Activated T-helper 2 cell treated with anti-CD3 and anti-CD28 coated beads, Interferon-gamma antibody, Interleukin-2, Interleukin-4, amounts not matched to agents 10 μg/mL and 5 μg/mL and 100 μg/mL, durations not matched to agents 14 hours and 24 hours and 36 hours (primary cell): ENCODE measurements at regions not wholly inside any gene's neighbourhood (a gene's known extent, or its start where the extent isn't known, plus 50 kb on each side); places are given as distances from the start of the nearest gene placed in this dataset.

ENCODE experiments used
- DNase-seq: peaks from one replicate; pipeline ENCODE4 v3.0.0; 2021; ENCODE audit warnings: low spot score
- H3K27ac Mint-ChIP-seq: one replicate; pipeline ENCODE4 v1.8.0; 2021; ENCODE audit warnings: mixed read lengths
- H3K27me3 Mint-ChIP-seq: one replicate; pipeline ENCODE4 v1.8.0; 2021; ENCODE audit warnings: low read depth, mixed read lengths
- H3K36me3 Mint-ChIP-seq: one replicate; pipeline ENCODE4 v1.8.0; 2021; ENCODE audit warnings: low read depth, mixed read lengths
- H3K4me1 Mint-ChIP-seq: one replicate; pipeline ENCODE4 v1.8.0; 2021; ENCODE audit warnings: low read depth, mixed read lengths
- H3K4me3 Mint-ChIP-seq: one replicate; pipeline ENCODE4 v1.8.0; 2021; ENCODE audit warnings: low read depth, mild to moderate bottlenecking, moderate library complexity, mixed read lengths
- H3K9me3 Mint-ChIP-seq: one replicate; pipeline ENCODE4 v1.8.0; 2021; ENCODE audit warnings: mixed read lengths
- intact Hi-C: fragments of 100-400 bp; cut with micrococcal nuclease; formaldehyde crosslinking; loops from one replicate; pipeline ENCODE4 v1.15.1; 2023

GRCh38 chr14:33871394-33871793 is 79.5 kb downstream of the EGLN3 start:
- Mint-ChIP-seq H3K4me1 (no peaks in the 10 kb centered on the region), H3K4me3 (no peak overlapping the region), H3K36me3 (peaks cover 18% of the 10 kb centered on the region), H3K9me3 (peaks cover 30% of the 10 kb centered on the region), H3K27me3 (peaks cover 9% of the 10 kb centered on the region), H3K27ac (no peak overlapping the region)
- DNase-seq = no peak
- intact Hi-C loops = no loop called here

DNA sequence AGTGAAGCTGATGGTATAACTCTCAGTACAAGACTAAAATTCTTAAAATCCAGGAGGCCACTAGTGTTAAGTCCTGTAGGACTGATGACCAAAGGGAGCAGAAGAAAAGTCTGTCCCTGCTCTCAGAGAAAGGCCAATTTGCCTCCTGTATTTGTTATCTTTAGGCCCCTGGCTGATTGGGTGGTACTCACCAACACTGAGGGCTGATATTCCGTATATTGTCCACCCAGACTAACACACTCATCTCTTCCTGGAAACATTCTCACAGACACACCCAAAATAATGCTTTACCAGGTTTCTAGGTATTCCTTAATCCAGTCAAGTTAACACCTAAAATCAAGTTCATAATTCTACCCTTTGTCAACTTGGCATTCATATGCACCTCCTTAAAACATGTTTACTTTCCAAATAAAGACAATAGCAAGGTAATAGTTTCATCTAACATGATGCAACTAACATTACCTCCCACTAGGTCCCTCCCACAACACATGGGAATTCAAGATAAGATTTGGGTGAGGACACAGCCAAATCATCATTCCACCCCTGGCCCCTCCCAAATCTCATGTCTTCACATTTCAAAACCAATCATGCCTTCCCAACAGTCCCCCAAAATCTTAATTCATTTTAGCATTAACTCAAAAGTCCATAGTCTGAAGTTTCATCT is 84.3 kb downstream of the EGLN3 start:
- H3K9me3 Mint-ChIP-seq = no peaks in the 10 kb centered on the region
- H3K4me3 Mint-ChIP-seq = no peak overlapping the region
- intact Hi-C loops = no loop called here
- no peaks in the 10 kb centered on the region for H3K4me1 Mint-ChIP-seq
- no peak for DNase-seq
- no peaks in the 10 kb centered on the region for H3K36me3 Mint-ChIP-seq
- no peaks in the 10 kb centered on the region for H3K27me3 Mint-ChIP-seq
- no peak overlapping the region for H3K27ac Mint-ChIP-seq

DNA sequence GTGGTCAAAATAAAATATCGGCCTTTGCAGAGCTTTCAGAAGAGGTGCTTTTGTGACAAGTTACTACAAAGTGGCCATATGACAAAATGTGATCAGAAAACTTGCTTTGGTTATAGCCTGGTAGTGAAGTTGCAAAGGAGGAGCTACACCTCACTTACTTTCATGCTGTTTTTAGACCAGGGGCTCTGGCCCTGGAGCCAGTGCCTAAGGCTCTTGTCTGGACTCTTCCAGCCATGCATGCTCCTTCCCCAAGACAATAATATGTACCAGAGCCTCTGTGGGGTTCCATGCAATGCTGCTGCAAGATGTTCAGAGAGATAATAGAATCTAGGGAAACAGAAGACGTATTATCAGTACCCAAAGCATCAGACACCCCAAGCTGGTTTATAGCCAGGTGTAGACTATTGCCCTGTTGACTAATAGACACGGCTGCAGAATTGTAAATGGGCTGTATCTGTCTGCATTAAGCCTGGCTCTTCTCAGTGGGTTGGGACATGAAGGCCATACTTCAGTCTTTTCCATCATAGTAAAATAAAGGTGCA is 88.5 kb downstream of the EGLN3 start:
- Mint-ChIP-seq H3K4me1 (peaks cover 31% of the 10 kb centered on the region), H3K27me3 (peaks cover 6% of the 10 kb centered on the region), H3K4me3 (no peak overlapping the region), H3K36me3 (no peaks in the 10 kb centered on the region), H3K27ac (no peak overlapping the region), H3K9me3 (no peaks in the 10 kb centered on the region)
- no peak for DNase-seq
- intact Hi-C loops = no loop called here

- DNase-seq = no peak
- H3K4me1 Mint-ChIP-seq = peaks cover 45% of the 10 kb centered on the region
- no peak overlapping the region for H3K27ac Mint-ChIP-seq
- no peak overlapping the region for H3K4me3 Mint-ChIP-seq
- intact Hi-C loops = loop anchor here (5.0 kb wide), 1 partner anchor 368 kb away; no protein-coding TSS in a partner anchor
- no peaks in the 10 kb centered on the region for H3K9me3 Mint-ChIP-seq
- H3K27me3 Mint-ChIP-seq = peaks cover 27% of the 10 kb centered on the region
- H3K36me3 Mint-ChIP-seq = no peaks in the 10 kb centered on the region
These were observed 91.6 kb downstream of the EGLN3 start for GRCh38 chr14:33859306-33859705.

GRCh38 chr14:33857650-33858049 is 93.2 kb downstream of the EGLN3 start:
- intact Hi-C loops = loop anchor here (5.0 kb wide), 1 partner anchor 370 kb away; no protein-coding TSS in a partner anchor

GRCh38 chr14:33855672-33856071 is 95.2 kb downstream of the EGLN3 start:
- Mint-ChIP-seq H3K9me3 (no peaks in the 10 kb centered on the region), H3K27ac (no peak overlapping the region), H3K27me3 (peaks cover 46% of the 10 kb centered on the region), H3K4me1 (peaks cover 42% of the 10 kb centered on the region), H3K36me3 (no peaks in the 10 kb centered on the region), H3K4me3 (no peak overlapping the region)
- intact Hi-C loops = loop anchor here (5.0 kb wide), 1 partner anchor 372 kb away; no protein-coding TSS in a partner anchor
- DNase-seq = no peak

More at GRCh38 chr14:33857650-33858049, 93.2 kb downstream of the EGLN3 start:
- H3K4me3 Mint-ChIP-seq = no peak overlapping the region
- no peaks in the 10 kb centered on the region for H3K9me3 Mint-ChIP-seq
- no peak for DNase-seq
- peaks cover 31% of the 10 kb centered on the region for H3K27me3 Mint-ChIP-seq
- no peaks in the 10 kb centered on the region for H3K36me3 Mint-ChIP-seq
- H3K27ac Mint-ChIP-seq = no peak overlapping the region
- H3K4me1 Mint-ChIP-seq = peaks cover 45% of the 10 kb centered on the region
